IMR-90 (cell line): ENCODE measurements at regions not wholly inside any gene's neighbourhood (a gene's known extent, or its start where the extent isn't known, plus 50 kb on each side); places are given as distances from the start of the nearest gene placed in this dataset.

Source experiments
- ATAC-seq: fragments of 200-7000 bp; cut with Tn5 transposase; 2 replicates; pipeline ENCODE4 v1.9.1; 2020; ENCODE audit warnings: low read depth, mild to moderate bottlenecking, moderate library complexity
- BruUV-seq: library from RNA; stranded (reverse); fragments of 400-500 nt; replicated peaks from 2 replicates; lab custom pipeline; 2021; lab: Mats Ljungman, UMichigan
- CTCF ChIA-PET: fragments of 300-600 bp; formaldehyde crosslinking; extraction: SDS; loops from one replicate; lab custom pipeline; 2021; ENCODE audit warnings: antibody characterized with exemption; lab: Yijun Ruan, JAX
- POLR2A ChIA-PET: fragments of 300-600 bp; sonication (Branson Sonifier 250); formaldehyde crosslinking; loops from one replicate; lab custom pipeline; 2022; ENCODE audit warnings: antibody characterized with exemption; ENCODE audit not compliant: unreplicated experiment; lab: Charles Lee
- DNase-seq: peaks from one replicate; pipeline ENCODE4 v3.0.0; 2013
- H2AFZ ChIP-seq: replicated peaks from 2 replicates; pipeline ENCODE3; 2013; ENCODE audit warnings: low read length, mild to moderate bottlenecking; ENCODE audit not compliant: poor library complexity
- H2AK5ac ChIP-seq: 2 replicates; pipeline ENCODE4 v1.6.1; 2013; ENCODE audit warnings: low read depth, low read length, inconsistent platforms
- H2AK9ac ChIP-seq: replicated peaks from 2 replicates; pipeline ENCODE3; 2013; ENCODE audit warnings: mild to moderate bottlenecking, low read depth, low read length, moderate library complexity; ENCODE audit not compliant: poor library complexity
- H2BK120ac ChIP-seq: 2 replicates; pipeline ENCODE4 v1.6.1; 2013; ENCODE audit warnings: low read depth, low read length, inconsistent platforms
- H2BK15ac ChIP-seq: 3 replicates; pipeline ENCODE4 v1.6.1; 2013; ENCODE audit warnings: low read depth, low read length, inconsistent platforms
- H2BK20ac ChIP-seq: 2 replicates; pipeline ENCODE4 v1.6.1; 2013; ENCODE audit warnings: low read depth, mild to moderate bottlenecking, inconsistent platforms, low read length, moderate library complexity
- H2BK5ac ChIP-seq: 2 replicates; pipeline ENCODE4 v1.6.1; 2013; ENCODE audit warnings: mild to moderate bottlenecking, low read depth, low read length, inconsistent platforms; ENCODE audit not compliant: poor library complexity, severe bottlenecking
- H3K14ac ChIP-seq: replicated peaks from 2 replicates; pipeline ENCODE4 v1.6.1; 2013; ENCODE audit warnings: low read depth, low read length, inconsistent platforms
- H3K18ac ChIP-seq: 2 replicates; pipeline ENCODE4 v1.6.1; 2013; ENCODE audit warnings: low read depth, low read length, control low read depth
- H3K23ac ChIP-seq: 2 replicates; pipeline ENCODE4 v1.6.1; 2013; ENCODE audit warnings: low read depth, low read length, inconsistent platforms
- H3K27ac ChIP-seq: 2 replicates; pipeline ENCODE4 v1.5.1; 2013; ENCODE audit warnings: mild to moderate bottlenecking, control low read depth, low read length; ENCODE audit not compliant: insufficient read depth
- H3K27me3 ChIP-seq: 2 replicates; pipeline ENCODE4 v1.6.1; 2013; ENCODE audit warnings: low read length; ENCODE audit not compliant: control insufficient read depth, insufficient read depth
- H3K36me3 ChIP-seq: 2 replicates; pipeline ENCODE4 v1.6.1; 2013; ENCODE audit warnings: low read length, mixed read lengths; ENCODE audit not compliant: control insufficient read depth, insufficient read depth
- H3K4ac ChIP-seq: 2 replicates; pipeline ENCODE4 v1.6.1; 2013; ENCODE audit warnings: low read depth, low read length, inconsistent platforms
- H3K4me1 ChIP-seq: 2 replicates; pipeline ENCODE4 v1.6.1; 2013; ENCODE audit warnings: low read length, mixed read lengths; ENCODE audit not compliant: control insufficient read depth, insufficient read depth
- H3K4me2 ChIP-seq: 2 replicates; pipeline ENCODE4 v1.6.1; 2013; ENCODE audit warnings: low read depth, mild to moderate bottlenecking, control low read depth, low read length, moderate library complexity
- H3K4me3 ChIP-seq: 2 replicates; pipeline ENCODE4 v1.5.1; 2013; ENCODE audit warnings: low read depth, mild to moderate bottlenecking, control low read depth, low read length, moderate library complexity; ENCODE audit not compliant: insufficient read depth
- H3K56ac ChIP-seq: 2 replicates; pipeline ENCODE4 v1.6.1; 2013; ENCODE audit warnings: low read length, inconsistent platforms; ENCODE audit not compliant: insufficient read depth; ENCODE audit errors: extremely low read depth
- H3K79me1 ChIP-seq, 2 experiments: 2 replicates each; pipeline ENCODE4 v1.6.1; 2013; ENCODE audit warnings: low read length in 2 of 2, inconsistent platforms in 1 of 2, low read depth in 1 of 2
- H3K9ac ChIP-seq: 2 replicates; pipeline ENCODE4 v1.6.1; 2013; ENCODE audit warnings: low read depth, low read length, control low read depth
- H3K9me1 ChIP-seq: 2 replicates; pipeline ENCODE4 v1.6.1; 2013; ENCODE audit warnings: low read length, inconsistent platforms; ENCODE audit not compliant: insufficient read depth
- H3K9me3 ChIP-seq: 2 replicates; pipeline ENCODE4 v1.6.1; 2013; ENCODE audit warnings: low read length; ENCODE audit not compliant: control insufficient read depth, insufficient read depth
- H4K20me1 ChIP-seq: 2 replicates; pipeline ENCODE4 v1.6.1; 2013; ENCODE audit warnings: low read length, inconsistent platforms; ENCODE audit not compliant: insufficient read depth
- H4K5ac ChIP-seq: 2 replicates; pipeline ENCODE4 v1.6.1; 2013; ENCODE audit warnings: mild to moderate bottlenecking, low read depth, low read length, control low read depth
- H4K8ac ChIP-seq, 2 experiments: 2 replicates each; pipeline ENCODE4 v1.6.1; 2013; ENCODE audit warnings: low read depth in 2 of 2, low read length in 2 of 2, control low read depth in 1 of 2, inconsistent platforms in 1 of 2
- H4K91ac ChIP-seq: 2 replicates; pipeline ENCODE4 v1.6.1; 2013; ENCODE audit warnings: low read depth, low read length, inconsistent platforms; ENCODE audit not compliant: insufficient read depth
- BHLHE40 ChIP-seq: fragments of 150-350 bp; IDR thresholded peaks from 2 replicates; pipeline ENCODE4 v1.6.1; 2016; ENCODE audit warnings: mild to moderate bottlenecking, low read depth, low read length
- CTCF ChIP-seq: conservative IDR thresholded peaks from 2 replicates; pipeline ENCODE4 v1.5.1; 2012; ENCODE audit warnings: mild to moderate bottlenecking, low read depth, low read length, improper control_type of control experiment
- MXI1 ChIP-seq: IDR thresholded peaks from 2 replicates; pipeline ENCODE4 v1.6.1; 2012; ENCODE audit warnings: low read depth, mild to moderate bottlenecking, low read length, moderate library complexity, borderline replicate concordance
- NFE2L2 ChIP-seq: fragments of 150-350 bp; IDR thresholded peaks from 2 replicates; pipeline ENCODE4 v1.6.1; 2016; ENCODE audit warnings: low read depth, mild to moderate bottlenecking, low read length
- RAD21 ChIP-seq: IDR thresholded peaks from 2 replicates; pipeline ENCODE4 v1.6.1; 2012; ENCODE audit warnings: low read length, improper control_type of control experiment
- WGBS, 2 experiments: methylation state at CpG; one replicate each; pipeline versions ENCODE4 v1.1.5 to v1.1.7; 2013; ENCODE audit warnings: missing lambda C conversion rate in 2 of 2; ENCODE audit not compliant: insufficient read length in 1 of 2; ENCODE audit errors: extremely low coverage in 2 of 2; 5-methylcytosine and 5-hydroxymethylcytosine counted together
- dilution Hi-C: fragments of 300-500 bp; cut with HindIII; formaldehyde crosslinking; loops from one replicate; pipeline ENCODE4 v1.14.3; 2018; ENCODE audit warnings: low sequenced_read_pairs; ENCODE audit not compliant: unreplicated experiment
- in situ Hi-C: fragments of 300-500 bp; cut with MboI; formaldehyde crosslinking; loops from 3 replicates; pipeline ENCODE4 v1.14.3; 2019; ENCODE audit warnings: low sequenced_read_pairs, inconsistent platforms, mixed read lengths
- intact Hi-C: fragments of 100-400 bp; cut with micrococcal nuclease; formaldehyde crosslinking; loops from 2 replicates; pipeline ENCODE4 v1.10.0; 2022

- ATAC-seq, result no peak
- no peak overlapping the region for H4K8ac ChIP-seq
- ChIA-PET POLR2A (no interaction called here), CTCF (no interaction called here)
- H3K23ac ChIP-seq, result no peak overlapping the region
- no peaks in the 10 kb centered on the region for H4K20me1 ChIP-seq
- no peak overlapping the region for H2AK5ac ChIP-seq
- no peak overlapping the region for H3K4me3 ChIP-seq
- H2BK15ac ChIP-seq, result no peak overlapping the region
- intact Hi-C loops, result no loop called here
- no peak overlapping the region for H4K91ac ChIP-seq
- no peak overlapping the region for H2AK9ac ChIP-seq
- H3K56ac ChIP-seq, result no peak overlapping the region
- WGBS, 2 experiments, result no CpG with 5 or more reads among the region's 1 CpG
- H3K14ac ChIP-seq, result no peak overlapping the region
- no peaks in the 10 kb centered on the region for H3K27me3 ChIP-seq
- DNase-seq, result no peak
- TF ChIP-seq CTCF, result no peak
- no peak for TF ChIP-seq RAD21
- TF ChIP-seq MXI1, result no peak
- TF ChIP-seq NFE2L2, result no peak
- no peak for TF ChIP-seq BHLHE40
- no peak overlapping the region for H3K27ac ChIP-seq
- H2BK120ac ChIP-seq, result no peak overlapping the region
- no peak overlapping the region for H2BK5ac ChIP-seq
- H3K9ac ChIP-seq, result no peak overlapping the region
- H3K4me2 ChIP-seq, result no peak overlapping the region
- H3K4me1 ChIP-seq, result no peaks in the 10 kb centered on the region
- H3K9me3 ChIP-seq, result peaks cover 5% of the 10 kb centered on the region; the same call in 1 of the 2 replicates
- in situ Hi-C loops, result no loop called here
- no peak overlapping the region for H3K4ac ChIP-seq
- H4K5ac ChIP-seq, result no peak overlapping the region
- dilution Hi-C loops, result no loop called here
- no peaks in the 10 kb centered on the region for H3K36me3 ChIP-seq
- H2BK20ac ChIP-seq, result no peak overlapping the region
- no peaks in the 10 kb centered on the region for H3K79me1 ChIP-seq
- no peak overlapping the region for H2AFZ ChIP-seq
- H3K9me1 ChIP-seq, result no peaks in the 10 kb centered on the region
- H3K18ac ChIP-seq, result no peak overlapping the region
- no TSS peak for BruUV-seq
Observed at GRCh38 chr1:34389974-34390373, 213.3 kb downstream of the C1orf94 start.
